ENCODE measurements at regions not wholly inside any gene's neighbourhood (a gene's known extent, or its start where the extent isn't known, plus 50 kb on each side); places are given as distances from the start of the nearest gene placed in this dataset.

DNA sequence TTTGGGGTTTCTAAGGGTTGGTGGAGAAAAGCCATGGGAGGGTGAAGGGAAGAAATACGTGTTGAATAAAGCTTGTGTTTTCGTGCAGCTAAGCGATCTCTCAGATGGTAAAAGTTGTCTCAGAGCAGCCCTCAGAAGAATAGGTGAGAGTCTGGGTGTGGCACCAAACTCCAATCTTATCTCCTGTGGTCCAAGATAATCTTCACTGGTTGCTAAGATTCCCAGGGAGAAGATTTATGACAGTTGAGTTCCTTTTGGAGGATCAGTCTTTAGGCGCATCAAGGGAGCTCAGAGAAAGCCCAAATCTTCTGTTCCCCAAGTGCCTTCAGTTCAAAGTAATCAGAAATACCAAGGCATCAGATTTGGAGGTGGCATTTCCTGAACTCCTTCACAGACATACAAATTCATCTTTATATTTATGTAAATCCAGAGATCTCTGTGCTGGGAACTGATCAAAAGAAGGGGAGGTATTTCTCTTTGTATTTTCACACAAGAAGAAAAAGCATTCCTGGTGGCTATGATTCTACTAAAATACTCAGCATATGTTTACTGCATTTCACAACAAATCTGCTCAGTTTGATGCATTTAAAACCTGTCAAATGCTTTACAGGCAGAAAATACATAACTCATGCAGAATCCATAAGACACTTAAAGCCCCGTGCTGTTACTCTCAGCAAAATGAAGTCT lies 102.9 kb downstream of the ABCC12 start:
- Mint-ChIP-seq H3K4me1 (ENCODE audit: low read depth) (peaks cover 26% of the 10 kb centered on the region), H3K36me3 (ENCODE audit: low read depth) (no peaks in the 10 kb centered on the region), H3K4me3 (ENCODE audit: unreplicated experiment) (no peak overlapping the region), H3K27ac (ENCODE audit: unreplicated experiment) (no peak overlapping the region), H3K9me3 (ENCODE audit: low read depth) (no peaks in the 10 kb centered on the region), H3K27me3 (ENCODE audit: low read depth) (peaks cover 16% of the 10 kb centered on the region)
- TF ChIP-seq, protein P1, sequence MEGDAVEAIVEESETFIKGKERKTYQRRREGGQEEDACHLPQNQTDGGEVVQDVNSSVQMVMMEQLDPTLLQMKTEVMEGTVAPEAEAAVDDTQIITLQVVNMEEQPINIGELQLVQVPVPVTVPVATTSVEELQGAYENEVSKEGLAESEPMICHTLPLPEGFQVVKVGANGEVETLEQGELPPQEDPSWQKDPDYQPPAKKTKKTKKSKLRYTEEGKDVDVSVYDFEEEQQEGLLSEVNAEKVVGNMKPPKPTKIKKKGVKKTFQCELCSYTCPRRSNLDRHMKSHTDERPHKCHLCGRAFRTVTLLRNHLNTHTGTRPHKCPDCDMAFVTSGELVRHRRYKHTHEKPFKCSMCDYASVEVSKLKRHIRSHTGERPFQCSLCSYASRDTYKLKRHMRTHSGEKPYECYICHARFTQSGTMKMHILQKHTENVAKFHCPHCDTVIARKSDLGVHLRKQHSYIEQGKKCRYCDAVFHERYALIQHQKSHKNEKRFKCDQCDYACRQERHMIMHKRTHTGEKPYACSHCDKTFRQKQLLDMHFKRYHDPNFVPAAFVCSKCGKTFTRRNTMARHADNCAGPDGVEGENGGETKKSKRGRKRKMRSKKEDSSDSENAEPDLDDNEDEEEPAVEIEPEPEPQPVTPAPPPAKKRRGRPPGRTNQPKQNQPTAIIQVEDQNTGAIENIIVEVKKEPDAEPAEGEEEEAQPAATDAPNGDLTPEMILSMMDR (IDR thresholded peaks at IDR 0.05), result no peak
- no peak for DNase-seq (ENCODE audit: low spot score)

DNA sequence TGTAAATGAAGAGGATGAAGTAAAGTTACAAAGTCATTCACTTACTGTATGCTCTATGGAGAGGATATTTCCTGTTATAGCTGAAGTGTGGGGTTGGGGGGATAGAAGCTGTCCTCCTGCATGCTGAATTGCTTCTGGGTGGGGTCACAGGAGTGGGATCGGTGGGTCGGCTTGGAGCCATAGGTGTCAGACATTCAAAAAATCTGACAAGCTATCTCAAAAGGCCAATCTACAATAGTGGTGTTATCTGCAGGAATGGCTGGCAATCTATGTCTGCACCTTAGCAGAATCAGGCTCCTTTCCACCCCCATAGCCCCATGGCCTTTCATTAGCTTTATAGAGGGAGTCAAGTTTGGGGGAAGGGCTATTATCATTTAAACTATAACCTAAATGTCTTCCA lies 104.9 kb downstream of the ABCC12 start:
- Mint-ChIP-seq H3K36me3 (ENCODE audit: low read depth) (no peaks in the 10 kb centered on the region), H3K9me3 (ENCODE audit: low read depth) (no peaks in the 10 kb centered on the region), H3K27ac (ENCODE audit: unreplicated experiment) (no peak overlapping the region), H3K4me3 (ENCODE audit: unreplicated experiment) (no peak overlapping the region), H3K27me3 (ENCODE audit: low read depth) (peaks cover 24% of the 10 kb centered on the region), H3K4me1 (ENCODE audit: low read depth) (peaks cover 26% of the 10 kb centered on the region)
- TF ChIP-seq, protein P1 (IDR thresholded peaks at IDR 0.05), result no peak
- DNase-seq (ENCODE audit: low spot score), result no peak

DNA sequence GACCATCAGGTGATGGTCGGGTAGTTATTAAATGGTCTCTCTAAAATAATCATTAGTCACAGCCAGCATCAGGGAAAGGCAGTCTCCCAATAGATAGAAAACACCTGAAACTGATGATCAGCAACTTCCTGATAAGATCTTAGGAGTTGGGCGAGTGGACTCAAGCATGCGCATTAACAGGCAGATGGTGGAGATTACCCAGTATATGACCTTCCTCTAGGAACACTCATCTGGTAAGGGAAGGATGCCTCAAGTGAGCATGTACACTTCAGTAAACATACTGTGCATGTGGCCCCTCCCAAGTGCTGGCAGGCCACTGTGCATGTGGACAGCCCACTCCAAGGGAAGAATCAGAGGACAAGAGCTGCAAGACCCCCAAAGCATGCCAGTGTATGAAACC lies 105.9 kb downstream of the ABCC12 start:
- Mint-ChIP-seq H3K4me3 (ENCODE audit: unreplicated experiment) (no peak overlapping the region), H3K27me3 (ENCODE audit: low read depth) (peaks cover 30% of the 10 kb centered on the region), H3K27ac (ENCODE audit: unreplicated experiment) (no peak overlapping the region), H3K4me1 (ENCODE audit: low read depth) (peaks cover 21% of the 10 kb centered on the region), H3K9me3 (ENCODE audit: low read depth) (no peaks in the 10 kb centered on the region), H3K36me3 (ENCODE audit: low read depth) (no peaks in the 10 kb centered on the region)
- TF ChIP-seq, protein P1 (IDR thresholded peaks at IDR 0.05), result no peak
- DNase-seq (ENCODE audit: low spot score), result no peak

DNA sequence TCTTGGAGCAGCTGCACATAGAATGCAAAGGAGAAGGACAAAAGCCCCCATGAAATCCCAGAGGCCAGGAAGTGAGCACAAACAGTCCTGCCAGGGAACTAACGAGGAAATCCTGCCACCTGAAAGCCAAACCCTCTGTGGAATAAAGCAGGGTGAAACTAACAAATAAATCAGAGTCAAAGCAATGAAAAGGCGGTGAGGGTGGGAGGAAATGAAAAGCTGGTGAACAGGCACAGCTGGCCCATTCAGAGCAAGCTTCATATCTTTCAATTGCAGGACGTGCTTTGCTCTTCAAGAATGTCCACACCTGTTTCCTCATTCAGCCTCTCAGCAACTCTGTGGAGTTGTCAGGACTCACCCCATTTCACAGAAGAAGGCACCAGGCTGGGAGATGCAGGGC lies 108.1 kb downstream of the ABCC12 start:
- Mint-ChIP-seq H3K4me1 (ENCODE audit: low read depth) (peaks cover 5% of the 10 kb centered on the region), H3K27ac (ENCODE audit: unreplicated experiment) (no peak overlapping the region), H3K27me3 (ENCODE audit: low read depth) (peaks cover 32% of the 10 kb centered on the region), H3K36me3 (ENCODE audit: low read depth) (no peaks in the 10 kb centered on the region), H3K9me3 (ENCODE audit: low read depth) (no peaks in the 10 kb centered on the region), H3K4me3 (ENCODE audit: unreplicated experiment) (no peak overlapping the region)
- DNase-seq (ENCODE audit: low spot score), result no peak
- TF ChIP-seq, protein P1 (IDR thresholded peaks at IDR 0.05), result no peak

DNA sequence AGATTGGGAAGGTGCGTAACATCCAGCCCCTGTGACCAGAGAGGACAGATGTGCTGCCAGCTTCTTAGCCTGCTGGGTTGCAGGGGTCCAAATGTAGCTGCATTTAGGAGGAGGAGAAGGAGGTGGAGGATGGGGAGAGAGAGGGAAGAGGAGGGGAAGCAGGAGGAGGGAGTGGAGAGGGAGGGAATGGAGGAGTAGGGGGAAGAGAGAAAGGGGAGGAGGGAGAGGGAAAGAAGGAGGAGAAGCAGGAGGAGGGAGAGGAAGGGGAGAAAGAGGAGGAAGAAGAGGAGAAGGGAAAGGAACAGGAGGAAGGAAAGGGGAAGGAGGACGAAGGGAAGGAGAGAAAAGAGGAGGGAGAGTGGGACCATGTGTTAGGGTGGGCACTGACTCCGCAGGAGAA lies 108.6 kb downstream of the ABCC12 start:
- Mint-ChIP-seq H3K4me1 (ENCODE audit: low read depth) (peaks cover under 1% of the 10 kb centered on the region), H3K36me3 (ENCODE audit: low read depth) (no peaks in the 10 kb centered on the region), H3K27ac (ENCODE audit: unreplicated experiment) (no peak overlapping the region), H3K27me3 (ENCODE audit: low read depth) (peaks cover 32% of the 10 kb centered on the region), H3K4me3 (ENCODE audit: unreplicated experiment) (no peak overlapping the region), H3K9me3 (ENCODE audit: low read depth) (no peaks in the 10 kb centered on the region)
- DNase-seq (ENCODE audit: low spot score), result no peak
- TF ChIP-seq, protein P1 (IDR thresholded peaks at IDR 0.05), result no peak
